ENCODE measurements at regions not wholly inside any gene's neighbourhood (a gene's known extent, or its start where the extent isn't known, plus 50 kb on each side); places are given as distances from the start of the nearest gene placed in this dataset.

DNA sequence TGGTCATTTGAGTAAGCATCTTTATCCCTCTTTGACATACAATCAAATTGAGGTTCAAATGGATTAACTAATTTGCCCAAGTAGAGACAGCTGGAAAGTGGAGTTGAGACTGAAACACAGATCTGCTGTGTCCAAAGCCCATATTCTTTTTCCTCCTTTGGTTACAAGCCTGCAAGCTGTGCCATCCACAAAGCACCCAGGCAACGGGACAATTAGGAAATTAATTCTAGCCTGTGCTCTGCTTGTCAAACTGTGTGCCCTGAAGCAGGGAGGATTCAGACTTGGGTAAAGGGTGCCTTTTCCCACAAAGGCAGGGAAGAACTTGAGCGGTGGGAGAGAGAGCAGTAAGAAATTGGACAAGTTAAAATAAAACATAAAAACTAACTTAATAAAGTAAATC is 127.9 kb downstream of the DTWD1 start (continued):
- TF ChIP-seq ZXDB (tag by site-specific recombination; IDR thresholded peaks at IDR 0.05): no peak

DNA sequence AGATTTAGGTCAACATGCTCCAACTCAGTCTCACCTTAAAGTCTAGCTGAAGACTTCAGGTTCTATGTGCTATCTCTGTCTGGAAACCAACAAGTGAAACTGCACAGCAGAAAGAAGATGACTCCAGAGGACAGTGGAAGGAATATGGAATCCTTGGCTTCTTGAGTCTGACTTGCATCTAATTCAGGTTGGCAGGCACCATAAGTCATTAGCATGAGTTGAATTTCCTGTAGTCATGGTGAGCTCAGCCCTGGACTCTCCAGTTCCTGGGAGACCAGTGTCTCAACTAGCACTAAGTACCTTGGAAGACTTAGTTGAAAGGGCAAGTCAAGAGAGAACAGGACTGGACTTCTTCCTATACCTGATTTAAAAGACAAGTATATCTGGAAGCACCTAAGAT is 129.7 kb downstream of the DTWD1 start:
- CTCF ChIA-PET: no interaction called here
- POLR2A ChIA-PET: interaction anchor here (0.6 kb wide), 1 partner anchor 1063 kb away, joined by 3 read pairs; no protein-coding TSS in a partner anchor
- no peak for TF ChIP-seq ZNF266 (tag by site-specific recombination; IDR thresholded peaks at IDR 0.05; ENCODE audit: low read depth)
- no peak for TF ChIP-seq REPIN1 (tag by site-specific recombination; IDR thresholded peaks at IDR 0.05; ENCODE audit: low read depth)
- no peak for TF ChIP-seq ZNF830 (tag by site-specific recombination; IDR thresholded peaks at IDR 0.05; ENCODE audit: low read depth)
- TF ChIP-seq, protein P1, sequence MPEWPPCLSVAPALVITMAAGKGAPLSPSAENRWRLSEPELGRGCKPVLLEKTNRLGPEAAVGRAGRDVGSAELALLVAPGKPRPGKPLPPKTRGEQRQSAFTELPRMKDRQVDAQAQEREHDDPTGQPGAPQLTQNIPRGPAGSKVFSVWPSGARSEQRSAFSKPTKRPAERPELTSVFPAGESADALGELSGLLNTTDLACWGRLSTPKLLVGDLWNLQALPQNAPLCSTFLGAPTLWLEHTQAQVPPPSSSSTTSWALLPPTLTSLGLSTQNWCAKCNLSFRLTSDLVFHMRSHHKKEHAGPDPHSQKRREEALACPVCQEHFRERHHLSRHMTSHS (tag by site-specific recombination; IDR thresholded peaks at IDR 0.05): no peak
- no peak for TF ChIP-seq GLI2 (tag by site-specific recombination; IDR thresholded peaks at IDR 0.05; ENCODE audit: borderline replicate concordance, low read depth)
- TF ChIP-seq KLF16 (tag by site-specific recombination; IDR thresholded peaks at IDR 0.05): no peak
- no peak for TF ChIP-seq ZNF24 (tag by site-specific recombination; IDR thresholded peaks at IDR 0.05)
- TF ChIP-seq ZNF701 (tag by site-specific recombination; IDR thresholded peaks at IDR 0.05): no peak
- no peak for TF ChIP-seq SP3 (tag by site-specific recombination; IDR thresholded peaks at IDR 0.05)
- TF ChIP-seq KLF10 (tag by site-specific recombination; IDR thresholded peaks at IDR 0.05): no peak
- no peak for TF ChIP-seq SP2 (tag by site-specific recombination; IDR thresholded peaks at IDR 0.05)
- no peak for TF ChIP-seq ZNF341 (tag by site-specific recombination; IDR thresholded peaks at IDR 0.05; ENCODE audit: low read depth)
- TF ChIP-seq, protein P2, sequence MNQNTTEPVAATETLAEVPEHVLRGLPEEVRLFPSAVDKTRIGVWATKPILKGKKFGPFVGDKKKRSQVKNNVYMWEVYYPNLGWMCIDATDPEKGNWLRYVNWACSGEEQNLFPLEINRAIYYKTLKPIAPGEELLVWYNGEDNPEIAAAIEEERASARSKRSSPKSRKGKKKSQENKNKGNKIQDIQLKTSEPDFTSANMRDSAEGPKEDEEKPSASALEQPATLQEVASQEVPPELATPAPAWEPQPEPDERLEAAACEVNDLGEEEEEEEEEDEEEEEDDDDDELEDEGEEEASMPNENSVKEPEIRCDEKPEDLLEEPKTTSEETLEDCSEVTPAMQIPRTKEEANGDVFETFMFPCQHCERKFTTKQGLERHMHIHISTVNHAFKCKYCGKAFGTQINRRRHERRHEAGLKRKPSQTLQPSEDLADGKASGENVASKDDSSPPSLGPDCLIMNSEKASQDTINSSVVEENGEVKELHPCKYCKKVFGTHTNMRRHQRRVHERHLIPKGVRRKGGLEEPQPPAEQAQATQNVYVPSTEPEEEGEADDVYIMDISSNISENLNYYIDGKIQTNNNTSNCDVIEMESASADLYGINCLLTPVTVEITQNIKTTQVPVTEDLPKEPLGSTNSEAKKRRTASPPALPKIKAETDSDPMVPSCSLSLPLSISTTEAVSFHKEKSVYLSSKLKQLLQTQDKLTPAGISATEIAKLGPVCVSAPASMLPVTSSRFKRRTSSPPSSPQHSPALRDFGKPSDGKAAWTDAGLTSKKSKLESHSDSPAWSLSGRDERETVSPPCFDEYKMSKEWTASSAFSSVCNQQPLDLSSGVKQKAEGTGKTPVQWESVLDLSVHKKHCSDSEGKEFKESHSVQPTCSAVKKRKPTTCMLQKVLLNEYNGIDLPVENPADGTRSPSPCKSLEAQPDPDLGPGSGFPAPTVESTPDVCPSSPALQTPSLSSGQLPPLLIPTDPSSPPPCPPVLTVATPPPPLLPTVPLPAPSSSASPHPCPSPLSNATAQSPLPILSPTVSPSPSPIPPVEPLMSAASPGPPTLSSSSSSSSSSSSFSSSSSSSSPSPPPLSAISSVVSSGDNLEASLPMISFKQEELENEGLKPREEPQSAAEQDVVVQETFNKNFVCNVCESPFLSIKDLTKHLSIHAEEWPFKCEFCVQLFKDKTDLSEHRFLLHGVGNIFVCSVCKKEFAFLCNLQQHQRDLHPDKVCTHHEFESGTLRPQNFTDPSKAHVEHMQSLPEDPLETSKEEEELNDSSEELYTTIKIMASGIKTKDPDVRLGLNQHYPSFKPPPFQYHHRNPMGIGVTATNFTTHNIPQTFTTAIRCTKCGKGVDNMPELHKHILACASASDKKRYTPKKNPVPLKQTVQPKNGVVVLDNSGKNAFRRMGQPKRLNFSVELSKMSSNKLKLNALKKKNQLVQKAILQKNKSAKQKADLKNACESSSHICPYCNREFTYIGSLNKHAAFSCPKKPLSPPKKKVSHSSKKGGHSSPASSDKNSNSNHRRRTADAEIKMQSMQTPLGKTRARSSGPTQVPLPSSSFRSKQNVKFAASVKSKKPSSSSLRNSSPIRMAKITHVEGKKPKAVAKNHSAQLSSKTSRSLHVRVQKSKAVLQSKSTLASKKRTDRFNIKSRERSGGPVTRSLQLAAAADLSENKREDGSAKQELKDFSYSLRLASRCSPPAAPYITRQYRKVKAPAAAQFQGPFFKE (tag by site-specific recombination; IDR thresholded peaks at IDR 0.05; ENCODE audit: borderline replicate concordance): no peak
- TF ChIP-seq ZNF423 (tag by site-specific recombination; IDR thresholded peaks at IDR 0.05): no peak
- TF ChIP-seq, protein P3, sequence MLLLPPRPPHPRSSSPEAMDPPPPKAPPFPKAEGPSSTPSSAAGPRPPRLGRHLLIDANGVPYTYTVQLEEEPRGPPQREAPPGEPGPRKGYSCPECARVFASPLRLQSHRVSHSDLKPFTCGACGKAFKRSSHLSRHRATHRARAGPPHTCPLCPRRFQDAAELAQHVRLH (tag by site-specific recombination; IDR thresholded peaks at IDR 0.05): no peak
- TF ChIP-seq, protein P4, sequence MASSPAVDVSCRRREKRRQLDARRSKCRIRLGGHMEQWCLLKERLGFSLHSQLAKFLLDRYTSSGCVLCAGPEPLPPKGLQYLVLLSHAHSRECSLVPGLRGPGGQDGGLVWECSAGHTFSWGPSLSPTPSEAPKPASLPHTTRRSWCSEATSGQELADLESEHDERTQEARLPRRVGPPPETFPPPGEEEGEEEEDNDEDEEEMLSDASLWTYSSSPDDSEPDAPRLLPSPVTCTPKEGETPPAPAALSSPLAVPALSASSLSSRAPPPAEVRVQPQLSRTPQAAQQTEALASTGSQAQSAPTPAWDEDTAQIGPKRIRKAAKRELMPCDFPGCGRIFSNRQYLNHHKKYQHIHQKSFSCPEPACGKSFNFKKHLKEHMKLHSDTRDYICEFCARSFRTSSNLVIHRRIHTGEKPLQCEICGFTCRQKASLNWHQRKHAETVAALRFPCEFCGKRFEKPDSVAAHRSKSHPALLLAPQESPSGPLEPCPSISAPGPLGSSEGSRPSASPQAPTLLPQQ (tag by site-specific recombination; IDR thresholded peaks at IDR 0.05): no peak
- TF ChIP-seq, protein P5, sequence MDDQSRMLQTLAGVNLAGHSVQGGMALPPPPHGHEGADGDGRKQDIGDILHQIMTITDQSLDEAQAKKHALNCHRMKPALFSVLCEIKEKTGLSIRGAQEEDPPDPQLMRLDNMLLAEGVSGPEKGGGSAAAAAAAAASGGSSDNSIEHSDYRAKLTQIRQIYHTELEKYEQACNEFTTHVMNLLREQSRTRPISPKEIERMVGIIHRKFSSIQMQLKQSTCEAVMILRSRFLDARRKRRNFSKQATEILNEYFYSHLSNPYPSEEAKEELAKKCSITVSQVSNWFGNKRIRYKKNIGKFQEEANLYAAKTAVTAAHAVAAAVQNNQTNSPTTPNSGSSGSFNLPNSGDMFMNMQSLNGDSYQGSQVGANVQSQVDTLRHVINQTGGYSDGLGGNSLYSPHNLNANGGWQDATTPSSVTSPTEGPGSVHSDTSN (CRISPR knock-in tag; IDR thresholded peaks at IDR 0.05): no peak
- no peak for TF ChIP-seq ZNF132 (tag by site-specific recombination; IDR thresholded peaks at IDR 0.05; ENCODE audit: borderline replicate concordance)
- TF ChIP-seq EGR2 (tag by site-specific recombination; IDR thresholded peaks at IDR 0.05; ENCODE audit: low read depth): no peak
- TF ChIP-seq, protein P6, sequence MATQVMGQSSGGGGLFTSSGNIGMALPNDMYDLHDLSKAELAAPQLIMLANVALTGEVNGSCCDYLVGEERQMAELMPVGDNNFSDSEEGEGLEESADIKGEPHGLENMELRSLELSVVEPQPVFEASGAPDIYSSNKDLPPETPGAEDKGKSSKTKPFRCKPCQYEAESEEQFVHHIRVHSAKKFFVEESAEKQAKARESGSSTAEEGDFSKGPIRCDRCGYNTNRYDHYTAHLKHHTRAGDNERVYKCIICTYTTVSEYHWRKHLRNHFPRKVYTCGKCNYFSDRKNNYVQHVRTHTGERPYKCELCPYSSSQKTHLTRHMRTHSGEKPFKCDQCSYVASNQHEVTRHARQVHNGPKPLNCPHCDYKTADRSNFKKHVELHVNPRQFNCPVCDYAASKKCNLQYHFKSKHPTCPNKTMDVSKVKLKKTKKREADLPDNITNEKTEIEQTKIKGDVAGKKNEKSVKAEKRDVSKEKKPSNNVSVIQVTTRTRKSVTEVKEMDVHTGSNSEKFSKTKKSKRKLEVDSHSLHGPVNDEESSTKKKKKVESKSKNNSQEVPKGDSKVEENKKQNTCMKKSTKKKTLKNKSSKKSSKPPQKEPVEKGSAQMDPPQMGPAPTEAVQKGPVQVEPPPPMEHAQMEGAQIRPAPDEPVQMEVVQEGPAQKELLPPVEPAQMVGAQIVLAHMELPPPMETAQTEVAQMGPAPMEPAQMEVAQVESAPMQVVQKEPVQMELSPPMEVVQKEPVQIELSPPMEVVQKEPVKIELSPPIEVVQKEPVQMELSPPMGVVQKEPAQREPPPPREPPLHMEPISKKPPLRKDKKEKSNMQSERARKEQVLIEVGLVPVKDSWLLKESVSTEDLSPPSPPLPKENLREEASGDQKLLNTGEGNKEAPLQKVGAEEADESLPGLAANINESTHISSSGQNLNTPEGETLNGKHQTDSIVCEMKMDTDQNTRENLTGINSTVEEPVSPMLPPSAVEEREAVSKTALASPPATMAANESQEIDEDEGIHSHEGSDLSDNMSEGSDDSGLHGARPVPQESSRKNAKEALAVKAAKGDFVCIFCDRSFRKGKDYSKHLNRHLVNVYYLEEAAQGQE (tag by site-specific recombination; IDR thresholded peaks at IDR 0.05): no peak
- Histone ChIP-seq H3K9me3 (ENCODE audit: control insufficient read depth, insufficient read depth, low read depth, low read length) (no peaks in the 10 kb centered on the region), H3K4me3 (ENCODE audit: low read depth, low read length) (no peak overlapping the region), H3K27ac (ENCODE audit: extremely low read depth, low read depth, low read length) (no peak overlapping the region), H3K36me3 (ENCODE audit: control insufficient read depth in 2 of 2, insufficient read depth in 1 of 2, low read length in 2 of 2) (no peaks in the 10 kb centered on the region), H3K4me1 (ENCODE audit: control insufficient read depth, insufficient read depth, low read length) (no peaks in the 10 kb centered on the region)
